ENCODE measurements at regions not wholly inside any gene's neighbourhood (a gene's known extent, or its start where the extent isn't known, plus 50 kb on each side); places are given as distances from the start of the nearest gene placed in this dataset.

- H3K9me3 ChIP-seq (replicated peaks; ENCODE audit: control insufficient read depth, insufficient read depth, low read depth, low read length) = no peaks in the 10 kb centered on the region
- in situ Hi-C loops (cut with MboI) = loop anchor here (10.0 kb wide), 1 partner anchor 1265 kb away; no protein-coding TSS in a partner anchor
- POLR2A ChIA-PET = no interaction called here
- FAIRE-seq = no peak
- no peaks in the 10 kb centered on the region for H3K79me2 ChIP-seq (ENCODE audit: control insufficient read depth, insufficient read depth, low read length)
- no peak for ATAC-seq
- H3K9ac ChIP-seq (ENCODE audit: insufficient read depth in 1 of 2, low read depth in 2 of 2, low read length in 2 of 2) = no peak overlapping the region
- H3K27me3 ChIP-seq (ENCODE audit: control insufficient read depth in 2 of 2, insufficient read depth in 2 of 2, low read length in 2 of 2) = no peaks in the 10 kb centered on the region
- H3K4me3 ChIP-seq = no peak overlapping the region
- H3K36me3 ChIP-seq (ENCODE audit: control insufficient read depth, insufficient read depth, low read length) = no peaks in the 10 kb centered on the region
- no TSS peak for BruUV-seq (replicated peaks)
- H4K20me1 ChIP-seq (replicated peaks; ENCODE audit: control insufficient read depth, insufficient read depth, low read length) = no peaks in the 10 kb centered on the region
- intact Hi-C loops (cut with micrococcal nuclease) = no loop called here
- DNase-seq (ENCODE audit: extremely low read depth in 1 of 4, low spot score in 3 of 4) = no peak
- no peaks in the 10 kb centered on the region for H3K4me1 ChIP-seq (replicated peaks in 1 of 2; ENCODE audit: control insufficient read depth in 2 of 2, insufficient read depth in 2 of 2, low read length in 2 of 2)
- H3K9me1 ChIP-seq (ENCODE audit: control insufficient read depth, insufficient read depth, low read length) = no peaks in the 10 kb centered on the region
- no peak overlapping the region for H3K27ac ChIP-seq (ENCODE audit: extremely low read depth, low read depth, low read length)
- CTCF ChIA-PET (ENCODE audit: low intra/inter-chr PET ratio) = no interaction called here
- H2AFZ ChIP-seq (ENCODE audit: low read depth, low read length) = no peak overlapping the region
- no peak overlapping the region for H3K4me2 ChIP-seq (ENCODE audit: insufficient read depth, low read length)
- TF ChIP-seq YY1 (IDR thresholded peaks at IDR 0.05; ENCODE audit: borderline replicate concordance in 1 of 3, control insufficient read depth in 1 of 3, extremely low read depth in 1 of 3, insufficient read depth in 3 of 3, insufficient read length in 1 of 3, insufficient replicate concordance in 2 of 3, low read depth in 1 of 3, low read length in 2 of 3) (no peak), FOXO4 (CRISPR knock-in tag; IDR thresholded peaks at IDR 0.05) (no peak), ZNF609 (CRISPR knock-in tag; IDR thresholded peaks at IDR 0.05; ENCODE audit: borderline replicate concordance) (no peak), MCM2 (IDR thresholded peaks at IDR 0.05; ENCODE audit: low read depth) (no peak), ZC3H8 (IDR thresholded peaks at IDR 0.05) (no peak), PATZ1 (CRISPR knock-in tag; IDR thresholded peaks at IDR 0.05; ENCODE audit: borderline replicate concordance) (no peak), MBD2 (IDR thresholded peaks at IDR 0.05; ENCODE audit: borderline replicate concordance, low read depth) (no peak), ZNF280A (IDR thresholded peaks at IDR 0.05; ENCODE audit: low read depth, partially characterized antibody) (no peak), HDAC1 (IDR thresholded peaks at IDR 0.05) (no peak), ZNF699 (CRISPR knock-in tag; IDR thresholded peaks at IDR 0.05; ENCODE audit: insufficient replicate concordance) (no peak), SRSF3 (IDR thresholded peaks at IDR 0.05; ENCODE audit: insufficient read depth, low read length) (no peak), LARP7 (IDR thresholded peaks at IDR 0.05) (no peak), KLF16 (IDR thresholded peaks at IDR 0.05) (no peak), RUNX1 (IDR thresholded peaks at IDR 0.05; ENCODE audit: low read depth) (no peak)
These were observed 130.3 kb upstream of the C21orf91 start for GRCh38 chr21:17949421-17949820.
